GM19238 (cell line): ENCODE measurements at regions not wholly inside any gene's neighbourhood (a gene's known extent, or its start where the extent isn't known, plus 50 kb on each side); places are given as distances from the start of the nearest gene placed in this dataset.

Source experiments
- DNase-seq: peaks from one replicate; pipeline ENCODE4 v3.0.0; 2011; ENCODE audit warnings: low spot score; ENCODE audit not compliant: insufficient read length

- no peak for DNase-seq
Observed at GRCh38 chr3:64464955-64465354, 222.8 kb downstream of the ADAMTS9 start.

- no peak for DNase-seq
Observed at GRCh38 chr3:64463981-64464380, 223.8 kb downstream of the ADAMTS9 start.

GRCh38 chr3:64462203-64462602, 225.6 kb downstream of the ADAMTS9 start:
- no peak for DNase-seq

GRCh38 chr3:64460877-64461276, 226.9 kb downstream of the ADAMTS9 start:
- DNase-seq, result no peak

GRCh38 chr3:64460141-64460730, 227.6 kb downstream of the ADAMTS9 start:
- DNase-seq, result no peak

GRCh38 chr3:64459711-64460110, 228.1 kb downstream of the ADAMTS9 start:
- DNase-seq, result no peak

- no peak for DNase-seq
Observed at GRCh38 chr3:64457811-64458210, 230.0 kb downstream of the ADAMTS9 start.

GRCh38 chr3:64456674-64457073, 231.1 kb downstream of the ADAMTS9 start:
- DNase-seq, result no peak

- DNase-seq, result no peak
Observed at GRCh38 chr3:64455351-64455750, 230.1 kb upstream of the PRICKLE2 start.

GRCh38 chr3:64454768-64455167, 229.5 kb upstream of the PRICKLE2 start:
- no peak for DNase-seq

GRCh38 chr3:64454179-64454578, 228.9 kb upstream of the PRICKLE2 start:
- no peak for DNase-seq

GRCh38 chr3:64451283-64452012, 226.2 kb upstream of the PRICKLE2 start:
- DNase-seq, result no peak

GRCh38 chr3:64450396-64450956, 225.2 kb upstream of the PRICKLE2 start:
- no peak for DNase-seq

GRCh38 chr3:64449026-64449425, 223.8 kb upstream of the PRICKLE2 start:
- no peak for DNase-seq

- no peak for DNase-seq
Observed at GRCh38 chr3:64445944-64446300, 220.7 kb upstream of the PRICKLE2 start.

GRCh38 chr3:64445109-64445943, 220.1 kb upstream of the PRICKLE2 start:
- no peak for DNase-seq

- DNase-seq, result no peak
Observed at GRCh38 chr3:64444490-64445108, 219.3 kb upstream of the PRICKLE2 start.

GRCh38 chr3:64443546-64444381, 218.5 kb upstream of the PRICKLE2 start:
- no peak for DNase-seq

GRCh38 chr3:64441861-64442260, 216.6 kb upstream of the PRICKLE2 start:
- DNase-seq, result no peak

- DNase-seq, result no peak
Observed at GRCh38 chr3:64440498-64440897, 215.2 kb upstream of the PRICKLE2 start.

- DNase-seq, result no peak
Observed at GRCh38 chr3:64438812-64439211, 213.5 kb upstream of the PRICKLE2 start.
